HCT116 (cell line): ENCODE measurements at regions not wholly inside any gene's neighbourhood (a gene's known extent, or its start where the extent isn't known, plus 50 kb on each side); places are given as distances from the start of the nearest gene placed in this dataset.

Experiments
- ATAC-seq: fragments of 200-7000 bp; cut with Tn5 transposase; 2 replicates; pipeline ENCODE4 v1.9.1; 2020; ENCODE audit warnings: mild to moderate bottlenecking, moderate library complexity
- BruUV-seq: library from RNA; stranded (reverse); fragments of 400-500 nt; replicated peaks from 2 replicates; lab custom pipeline; 2021; lab: Mats Ljungman, UMichigan
- CTCF ChIA-PET: fragments of 300-600 bp; sonication (Branson Sonifier 250); formaldehyde crosslinking; loops from one replicate; lab custom pipeline; 2021; ENCODE audit warnings: antibody characterized with exemption; lab: Charles Lee
- POLR2A ChIA-PET: fragments of 300-600, 350-600 bp; sonication (Branson Sonifier 250); formaldehyde crosslinking; loops from one replicate; lab custom pipeline; 2021; ENCODE audit warnings: antibody characterized with exemption; lab: Charles Lee
- RAD21 ChIA-PET, 2 experiments: fragments of 300-600 bp; sonication (Branson Sonifier 250); formaldehyde crosslinking; loops; one replicate each; lab custom pipeline; 2023; ENCODE audit warnings: low total read pairs in 2 of 2; ENCODE audit not compliant: uncharacterized antibody in 2 of 2, unreplicated experiment in 2 of 2, low non-redundant PET in 1 of 2; lab: Charles Lee
- DNase-seq: peaks from one replicate; pipeline ENCODE4 v3.0.0-alpha.2; 2010; ENCODE audit warnings: low read depth, low spot score
- H2AFZ ChIP-seq: fragments of 200-600 bp; shearing (Covaris generic), sonication (generic); 2 replicates; pipeline ENCODE4 v1.6.1; 2017; ENCODE audit warnings: low read depth, mixed run types, mixed read lengths, antibody characterized with exemption, low read length; ENCODE audit not compliant: poor library complexity, severe bottlenecking
- H3K27ac ChIP-seq: 2 replicates; pipeline ENCODE4 v1.5.1; 2012; ENCODE audit warnings: low read depth, low read length
- H3K27me3 ChIP-seq: fragments of 200-600 bp; sonication (generic); 2 replicates; pipeline ENCODE4 v1.6.1; 2016; ENCODE audit warnings: mixed run types, low read length, mixed read lengths; ENCODE audit not compliant: insufficient read depth
- H3K36me3 ChIP-seq, 2 experiments: fragments of 200-500 bp in 1 of 2; fragments of 200-600 bp in 1 of 2; sonication (Bioruptor generic) in 1 of 2; sonication (generic) in 1 of 2; 2 replicates each; pipeline versions ENCODE4 v1.5.1 to v1.6.1; 2014 to 2016; ENCODE audit warnings: low read length in 2 of 2, inconsistent platforms in 1 of 2, mixed read lengths in 1 of 2, mixed run types in 1 of 2; ENCODE audit not compliant: insufficient read depth in 2 of 2, control insufficient read depth in 1 of 2
- H3K4me1 ChIP-seq, 2 experiments: fragments of 200-600 bp in 1 of 2; sonication (generic) in 1 of 2; 2 replicates each; pipeline versions ENCODE4 v1.5.1 to v1.6.1; 2012 to 2017; ENCODE audit warnings: low read length in 2 of 2, inconsistent platforms in 1 of 2, mild to moderate bottlenecking in 1 of 2, mixed read lengths in 1 of 2, mixed run types in 1 of 2, moderate library complexity in 1 of 2; ENCODE audit not compliant: insufficient read depth in 2 of 2, control insufficient read depth in 1 of 2
- H3K4me2 ChIP-seq: fragments of 200-600 bp; sonication (generic); 2 replicates; pipeline ENCODE4 v1.6.1; 2017; ENCODE audit warnings: mixed run types, low read length, mixed read lengths
- H3K4me3 ChIP-seq, 2 experiments: fragments of 200-600 bp in 1 of 2; sonication (generic) in 1 of 2; replicated peaks in 1 of 2; 2 replicates each; pipeline ENCODE4 v1.5.1; 2011 to 2016; ENCODE audit warnings: low read length in 2 of 2, control low read depth in 1 of 2, low read depth in 1 of 2, mild to moderate bottlenecking in 1 of 2, mixed read lengths in 1 of 2, mixed run types in 1 of 2
- H3K79me2 ChIP-seq: fragments of 200-600 bp; sonication (generic); 2 replicates; pipeline ENCODE4 v1.6.1; 2017; ENCODE audit warnings: mild to moderate bottlenecking, mixed run types, low read length, moderate library complexity, mixed read lengths; ENCODE audit not compliant: insufficient read depth
- H3K9ac ChIP-seq: fragments of 200-600 bp; sonication (generic); 2 replicates; pipeline ENCODE4 v1.6.1; 2016; ENCODE audit warnings: low read length, mixed read lengths
- H3K9me2 ChIP-seq: fragments of 200-600 bp; sonication (generic), shearing (Covaris generic); 2 replicates; pipeline ENCODE4 v1.6.1; 2017; ENCODE audit warnings: mixed run types, mild to moderate bottlenecking, moderate library complexity; ENCODE audit not compliant: insufficient read depth
- H3K9me3 ChIP-seq, 2 experiments: fragments of 200-500 bp in 1 of 2; fragments of 200-600 bp in 1 of 2; sonication (Bioruptor generic) in 1 of 2; sonication (generic) in 1 of 2; 2 replicates each; pipeline ENCODE4 v1.6.1; 2014 to 2017; ENCODE audit warnings: low read length in 2 of 2, mixed read lengths in 2 of 2, inconsistent platforms in 1 of 2, low read depth in 1 of 2, mild to moderate bottlenecking in 1 of 2, mixed run types in 1 of 2, moderate library complexity in 1 of 2; ENCODE audit not compliant: control insufficient read depth in 1 of 2, insufficient read depth in 1 of 2
- H4K20me1 ChIP-seq: fragments of 200-600 bp; sonication (generic), shearing (Covaris generic); 2 replicates; pipeline ENCODE4 v1.6.1; 2017; ENCODE audit warnings: mixed run types, mild to moderate bottlenecking, moderate library complexity; ENCODE audit not compliant: insufficient read depth
- CBX3 ChIP-seq: IDR thresholded peaks from 2 replicates; pipeline ENCODE4 v1.6.1; 2012; ENCODE audit warnings: low read depth
- CTCF ChIP-seq, 3 experiments: fragments of 200-600 bp in 1 of 3; sonication (generic) in 1 of 3; IDR thresholded peaks in 2 of 3; conservative IDR thresholded peaks in 1 of 3; 2 replicates each; pipeline ENCODE4 v1.5.1; 2012 to 2017; ENCODE audit warnings: low read depth in 2 of 3, low read length in 2 of 3, antibody characterized with exemption in 1 of 3, borderline replicate concordance in 1 of 3, control low read depth in 1 of 3, mild to moderate bottlenecking in 1 of 3, mixed read lengths in 1 of 3, mixed run types in 1 of 3, moderate library complexity in 1 of 3; ENCODE audit not compliant: insufficient read depth in 1 of 3
- EZH2 ChIP-seq: fragments of 200-600 bp; sonication (generic); IDR thresholded peaks from 2 replicates; pipeline ENCODE4 v1.6.1; 2017; ENCODE audit warnings: antibody characterized with exemption, mixed run types
- EZH2phosphoT487 ChIP-seq: fragments of 200-600 bp; IDR thresholded peaks from 2 replicates; pipeline ENCODE4 v1.6.1; 2018; ENCODE audit warnings: antibody characterized with exemption, borderline replicate concordance
- FOSL1 ChIP-seq: IDR thresholded peaks from 2 replicates; pipeline ENCODE4 v1.6.1; 2012; ENCODE audit warnings: low read depth
- JUND ChIP-seq: IDR thresholded peaks from 2 replicates; pipeline ENCODE4 v1.6.1; 2012
- POLR2AphosphoS5 ChIP-seq: IDR thresholded peaks from 2 replicates; pipeline ENCODE4 v1.6.1; 2011; ENCODE audit warnings: mild to moderate bottlenecking, low read depth, low read length, moderate library complexity
- RAD21 ChIP-seq: IDR thresholded peaks from 2 replicates; pipeline ENCODE4 v1.6.1; 2012; ENCODE audit warnings: low read depth, mild to moderate bottlenecking
- REST ChIP-seq: IDR thresholded peaks from 2 replicates; pipeline ENCODE4 v1.6.1; 2012; ENCODE audit warnings: low read depth
- SRF ChIP-seq: IDR thresholded peaks from 2 replicates; pipeline ENCODE4 v1.6.1; 2012; ENCODE audit warnings: low read depth
- TCF7L2 ChIP-seq: IDR thresholded peaks from 2 replicates; pipeline ENCODE4 v1.7.0; 2011; ENCODE audit warnings: borderline replicate concordance, inconsistent platforms; ENCODE audit not compliant: insufficient read depth, insufficient read length; ENCODE audit errors: extremely low read depth
- YY1 ChIP-seq: IDR thresholded peaks from 2 replicates; pipeline ENCODE4 v1.6.1; 2011; ENCODE audit warnings: low read length, low read depth, moderate library complexity, mild to moderate bottlenecking; ENCODE audit not compliant: insufficient replicate concordance; ENCODE audit errors: extremely low read depth
- ZBTB33 ChIP-seq: IDR thresholded peaks from 2 replicates; pipeline ENCODE4 v1.6.1; 2011; ENCODE audit warnings: mild to moderate bottlenecking, low read length, moderate library complexity; ENCODE audit not compliant: insufficient replicate concordance; ENCODE audit errors: extremely low read depth
- ZFX ChIP-seq: fragments of 450-650 bp; IDR thresholded peaks from 2 replicates; pipeline ENCODE4 v1.6.1; 2017
- ZNF274 ChIP-seq: fragments of 200-500 bp; sonication (Bioruptor generic); IDR thresholded peaks from 2 replicates; pipeline ENCODE4 v1.6.1; 2014; ENCODE audit warnings: mild to moderate bottlenecking, low read depth, low read length, inconsistent platforms
- intact Hi-C: fragments of 100-400 bp; cut with micrococcal nuclease; formaldehyde crosslinking; loops from 2 replicates; pipeline ENCODE4 v1.10.0; 2022

GRCh38 chr3:18770800-18771199 is 345.7 kb upstream of the SATB1 start:
- no peak for ATAC-seq

More at GRCh38 chr3:18770800-18771199, 345.7 kb upstream of the SATB1 start:
- intact Hi-C loops = no loop called here
- H3K9me2 ChIP-seq = no peaks in the 10 kb centered on the region
- DNase-seq = no peak
- H2AFZ ChIP-seq = no peak overlapping the region
- no peaks in the 10 kb centered on the region for H3K79me2 ChIP-seq
- ChIA-PET CTCF (no interaction called here), POLR2A (no interaction called here), RAD21 (no interaction called here)
- no peaks in the 10 kb centered on the region for H3K9me3 ChIP-seq
- H3K27ac ChIP-seq = no peak overlapping the region
- H3K4me1 ChIP-seq = no peaks in the 10 kb centered on the region
- no peak overlapping the region for H3K4me3 ChIP-seq
- H3K9ac ChIP-seq = no peak overlapping the region
- H3K27me3 ChIP-seq = no peaks in the 10 kb centered on the region; the same call in 1 of the 2 replicates
- no peak for TF ChIP-seq REST
- TF ChIP-seq CBX3 = no peak
- TF ChIP-seq JUND = no peak
- TF ChIP-seq TCF7L2 = no peak
- no peak for TF ChIP-seq ZNF274
- TF ChIP-seq FOSL1 = no peak
- TF ChIP-seq EZH2 = no peak
- TF ChIP-seq RAD21 = no peak
- TF ChIP-seq ZBTB33 = no peak
- TF ChIP-seq POLR2AphosphoS5 = no peak
- TF ChIP-seq CTCF (IDR thresholded peaks at IDR 0.05 in 2 of 3, conservative IDR thresholded peaks at IDR 0.05 in 1 of 3; ENCODE audit: borderline replicate concordance in 1 of 3, insufficient read depth in 1 of 3, low read depth in 2 of 3, low read length in 2 of 3) = no peak
- no peak for TF ChIP-seq EZH2phosphoT487
- TF ChIP-seq YY1 = no peak
- TF ChIP-seq SRF = no peak
- no peak for TF ChIP-seq ZFX
- no peaks in the 10 kb centered on the region for H4K20me1 ChIP-seq
- no peak overlapping the region for H3K4me2 ChIP-seq
- no TSS peak for BruUV-seq
- H3K36me3 ChIP-seq = no peaks in the 10 kb centered on the region
